GM23338 (cell line): ENCODE measurements at regions not wholly inside any gene's neighbourhood (a gene's known extent, or its start where the extent isn't known, plus 50 kb on each side); places are given as distances from the start of the nearest gene placed in this dataset.

ENCODE experiments used
- ATAC-seq: fragments of 200-7000 bp; cut with Tn5 transposase; 3 replicates; pipeline ENCODE4 v1.9.1; 2020
- DNase-seq: peaks from one replicate; pipeline ENCODE4 v3.0.0-alpha.2; 2015; ENCODE audit warnings: low spot score
- H2AFZ ChIP-seq: fragments of 200-600 bp; sonication (generic); 2 replicates; pipeline ENCODE4 v1.8.0; 2016; ENCODE audit warnings: antibody characterized with exemption, mild to moderate bottlenecking, moderate library complexity
- H3F3A ChIP-seq: fragments of 200-600 bp; sonication (generic); replicated peaks from 2 replicates; pipeline ENCODE4 v1.8.0; 2017; ENCODE audit warnings: antibody characterized with exemption, mixed run types, low read depth
- H3K27ac ChIP-seq: fragments of 200-600 bp; sonication (generic); 2 replicates; pipeline ENCODE4 v1.6.1; 2016; ENCODE audit warnings: low read depth
- H3K27me3 ChIP-seq: fragments of 200-600 bp; sonication (generic); 2 replicates; pipeline ENCODE4 v1.8.0; 2016; ENCODE audit warnings: mild to moderate bottlenecking, mixed run types, moderate library complexity; ENCODE audit not compliant: insufficient read depth
- H3K36me3 ChIP-seq: fragments of 200-600 bp; sonication (generic); 2 replicates; pipeline ENCODE4 v1.8.0; 2016; ENCODE audit warnings: mild to moderate bottlenecking; ENCODE audit not compliant: insufficient read depth
- H3K4me1 ChIP-seq: fragments of 200-600 bp; sonication (generic); 2 replicates; pipeline ENCODE4 v1.8.0; 2016; ENCODE audit warnings: mild to moderate bottlenecking, moderate library complexity; ENCODE audit not compliant: insufficient read depth
- H3K4me2 ChIP-seq: fragments of 200-600 bp; sonication (generic); 2 replicates; pipeline ENCODE4 v1.7.1; 2017; ENCODE audit warnings: mixed run types
- H3K4me3 ChIP-seq: fragments of 200-600 bp; sonication (generic); 2 replicates; pipeline ENCODE4 v1.6.1; 2016; ENCODE audit warnings: mixed run types
- H3K79me2 ChIP-seq: fragments of 200-600 bp; sonication (generic); replicated peaks from 2 replicates; pipeline ENCODE4 v1.8.0; 2017; ENCODE audit warnings: mild to moderate bottlenecking; ENCODE audit not compliant: insufficient read depth
- H3K9me2 ChIP-seq: fragments of 200-600 bp; sonication (generic); 2 replicates; pipeline ENCODE4 v1.8.0; 2017; ENCODE audit not compliant: insufficient read depth
- H4K20me1 ChIP-seq: fragments of 200-600 bp; sonication (generic); replicated peaks from 2 replicates; pipeline ENCODE4 v1.8.0; 2017; ENCODE audit warnings: mild to moderate bottlenecking; ENCODE audit not compliant: insufficient read depth
- H3K27ac Mint-ChIP-seq: 2 replicates; pipeline ENCODE4 v1.8.0; 2020; ENCODE audit warnings: inconsistent platforms, mild to moderate bottlenecking, moderate library complexity, mixed read lengths
- H3K27me3 Mint-ChIP-seq: 3 replicates; pipeline ENCODE4 v1.8.0; 2022; ENCODE audit warnings: low read depth, mild to moderate bottlenecking, moderate library complexity, mixed read lengths, inconsistent platforms; ENCODE audit not compliant: insufficient read depth, poor library complexity
- H3K36me3 Mint-ChIP-seq: 3 replicates; pipeline ENCODE4 v1.8.0; 2021; ENCODE audit warnings: low read depth, mild to moderate bottlenecking, inconsistent platforms, moderate library complexity, mixed read lengths
- H3K4me1 Mint-ChIP-seq: 3 replicates; pipeline ENCODE4 v1.8.0; 2020; ENCODE audit warnings: mild to moderate bottlenecking, inconsistent platforms, mixed read lengths
- H3K4me3 Mint-ChIP-seq: 3 replicates; pipeline ENCODE4 v1.8.0; 2021; ENCODE audit warnings: moderate library complexity, mild to moderate bottlenecking, inconsistent platforms, mixed read lengths
- H3K9me3 Mint-ChIP-seq: 3 replicates; pipeline ENCODE4 v1.8.0; 2020; ENCODE audit warnings: moderate library complexity, mild to moderate bottlenecking, inconsistent platforms, mixed read lengths
- CREB1 ChIP-seq: fragments of 250-450 bp; sonication (Bioruptor Pico); IDR thresholded peaks from 2 replicates; pipeline ENCODE4 v1.5.0; 2020; ENCODE audit warnings: low read depth, mild to moderate bottlenecking, moderate library complexity
- EZH2 ChIP-seq: fragments of 200-600 bp; sonication (generic); IDR thresholded peaks from one replicate; pipeline ENCODE4 v1.8.0; 2017; ENCODE audit warnings: antibody characterized with exemption, mild to moderate bottlenecking, low read depth; ENCODE audit not compliant: unreplicated experiment
- EZH2phosphoT487 ChIP-seq: fragments of 200-600 bp; sonication (generic); IDR thresholded peaks from one replicate; pipeline ENCODE4 v1.8.1; 2018; ENCODE audit warnings: antibody characterized with exemption; ENCODE audit not compliant: unreplicated experiment
- JUNB ChIP-seq: IDR thresholded peaks from one replicate; pipeline ENCODE4 v1.6.1; 2016; ENCODE audit warnings: antibody characterized with exemption; ENCODE audit not compliant: unreplicated experiment
- ZNF114 ChIP-seq: fragments of 250-450 bp; sonication (Bioruptor Pico); IDR thresholded peaks from 2 replicates; pipeline ENCODE4 v1.5.0; 2020; ENCODE audit warnings: mild to moderate bottlenecking, moderate library complexity
- ZNF331 ChIP-seq: fragments of 250-450 bp; sonication (Bioruptor Pico); IDR thresholded peaks from 2 replicates; pipeline ENCODE4 v1.5.0; 2020; ENCODE audit warnings: low read depth, mild to moderate bottlenecking, moderate library complexity
- TF ChIP-seq, protein P1 (sequence below), 2 experiments: fragments of 200-600 bp in 1 of 2; sonication (generic) in 1 of 2; conservative IDR thresholded peaks; 2 replicates each; pipeline versions ENCODE4 v1.5.1 to v1.6.1; 2016 to 2017; ENCODE audit warnings: antibody characterized with exemption in 2 of 2, low read depth in 2 of 2, mild to moderate bottlenecking in 2 of 2, moderate library complexity in 1 of 2
- TF ChIP-seq, protein P2 (sequence below): fragments of 250-450 bp; sonication (Bioruptor Pico); IDR thresholded peaks from 2 replicates; pipeline ENCODE4 v1.5.0; 2020; ENCODE audit warnings: mild to moderate bottlenecking, moderate library complexity

DNA sequence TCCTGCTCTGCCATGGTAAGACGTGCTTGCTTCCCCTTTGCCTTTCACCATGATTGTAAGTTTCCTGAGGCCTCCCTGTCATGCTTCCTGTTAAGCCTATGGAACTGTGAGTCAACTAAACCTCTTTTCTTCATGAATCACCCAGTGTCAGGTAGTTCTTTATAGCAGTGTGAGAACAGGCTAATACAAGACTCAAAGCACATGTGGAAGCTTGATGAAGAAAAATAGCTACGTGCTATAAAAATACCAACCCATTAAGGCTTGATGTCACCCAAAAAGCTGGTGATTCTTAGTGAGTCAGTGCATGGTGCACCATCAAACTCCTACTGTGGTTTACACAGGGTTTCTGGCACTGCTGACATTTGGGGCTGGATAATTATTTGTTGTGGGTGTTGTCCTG is 332.2 kb downstream of the TMEM167A start:
- no peaks in the 10 kb centered on the region for H3F3A ChIP-seq
- H4K20me1 ChIP-seq = no peaks in the 10 kb centered on the region
- H3K27me3 ChIP-seq = no peaks in the 10 kb centered on the region
- no peak overlapping the region for H3K4me2 ChIP-seq
- Mint-ChIP-seq H3K36me3 (no peaks in the 10 kb centered on the region), H3K27ac (no peak overlapping the region), H3K27me3 (peaks cover 2% of the 10 kb centered on the region), H3K4me1 (no peaks in the 10 kb centered on the region), H3K9me3 (no peaks in the 10 kb centered on the region), H3K4me3 (no peak overlapping the region)
- ATAC-seq = no peak
- H3K9me2 ChIP-seq = no peaks in the 10 kb centered on the region
- no peak for DNase-seq
- H3K4me1 ChIP-seq = no peaks in the 10 kb centered on the region
- TF ChIP-seq ZNF331 (CRISPR knock-in tag) (no peak), EZH2phosphoT487 (no peak), ZNF114 (CRISPR knock-in tag) (no peak), EZH2 (no peak), JUNB (no peak), CREB1 (CRISPR knock-in tag) (no peak)
- TF ChIP-seq, protein P1, sequence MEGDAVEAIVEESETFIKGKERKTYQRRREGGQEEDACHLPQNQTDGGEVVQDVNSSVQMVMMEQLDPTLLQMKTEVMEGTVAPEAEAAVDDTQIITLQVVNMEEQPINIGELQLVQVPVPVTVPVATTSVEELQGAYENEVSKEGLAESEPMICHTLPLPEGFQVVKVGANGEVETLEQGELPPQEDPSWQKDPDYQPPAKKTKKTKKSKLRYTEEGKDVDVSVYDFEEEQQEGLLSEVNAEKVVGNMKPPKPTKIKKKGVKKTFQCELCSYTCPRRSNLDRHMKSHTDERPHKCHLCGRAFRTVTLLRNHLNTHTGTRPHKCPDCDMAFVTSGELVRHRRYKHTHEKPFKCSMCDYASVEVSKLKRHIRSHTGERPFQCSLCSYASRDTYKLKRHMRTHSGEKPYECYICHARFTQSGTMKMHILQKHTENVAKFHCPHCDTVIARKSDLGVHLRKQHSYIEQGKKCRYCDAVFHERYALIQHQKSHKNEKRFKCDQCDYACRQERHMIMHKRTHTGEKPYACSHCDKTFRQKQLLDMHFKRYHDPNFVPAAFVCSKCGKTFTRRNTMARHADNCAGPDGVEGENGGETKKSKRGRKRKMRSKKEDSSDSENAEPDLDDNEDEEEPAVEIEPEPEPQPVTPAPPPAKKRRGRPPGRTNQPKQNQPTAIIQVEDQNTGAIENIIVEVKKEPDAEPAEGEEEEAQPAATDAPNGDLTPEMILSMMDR (conservative IDR thresholded peaks at IDR 0.05; ENCODE audit: low read depth in 2 of 2) = no peak
- TF ChIP-seq, protein P2, sequence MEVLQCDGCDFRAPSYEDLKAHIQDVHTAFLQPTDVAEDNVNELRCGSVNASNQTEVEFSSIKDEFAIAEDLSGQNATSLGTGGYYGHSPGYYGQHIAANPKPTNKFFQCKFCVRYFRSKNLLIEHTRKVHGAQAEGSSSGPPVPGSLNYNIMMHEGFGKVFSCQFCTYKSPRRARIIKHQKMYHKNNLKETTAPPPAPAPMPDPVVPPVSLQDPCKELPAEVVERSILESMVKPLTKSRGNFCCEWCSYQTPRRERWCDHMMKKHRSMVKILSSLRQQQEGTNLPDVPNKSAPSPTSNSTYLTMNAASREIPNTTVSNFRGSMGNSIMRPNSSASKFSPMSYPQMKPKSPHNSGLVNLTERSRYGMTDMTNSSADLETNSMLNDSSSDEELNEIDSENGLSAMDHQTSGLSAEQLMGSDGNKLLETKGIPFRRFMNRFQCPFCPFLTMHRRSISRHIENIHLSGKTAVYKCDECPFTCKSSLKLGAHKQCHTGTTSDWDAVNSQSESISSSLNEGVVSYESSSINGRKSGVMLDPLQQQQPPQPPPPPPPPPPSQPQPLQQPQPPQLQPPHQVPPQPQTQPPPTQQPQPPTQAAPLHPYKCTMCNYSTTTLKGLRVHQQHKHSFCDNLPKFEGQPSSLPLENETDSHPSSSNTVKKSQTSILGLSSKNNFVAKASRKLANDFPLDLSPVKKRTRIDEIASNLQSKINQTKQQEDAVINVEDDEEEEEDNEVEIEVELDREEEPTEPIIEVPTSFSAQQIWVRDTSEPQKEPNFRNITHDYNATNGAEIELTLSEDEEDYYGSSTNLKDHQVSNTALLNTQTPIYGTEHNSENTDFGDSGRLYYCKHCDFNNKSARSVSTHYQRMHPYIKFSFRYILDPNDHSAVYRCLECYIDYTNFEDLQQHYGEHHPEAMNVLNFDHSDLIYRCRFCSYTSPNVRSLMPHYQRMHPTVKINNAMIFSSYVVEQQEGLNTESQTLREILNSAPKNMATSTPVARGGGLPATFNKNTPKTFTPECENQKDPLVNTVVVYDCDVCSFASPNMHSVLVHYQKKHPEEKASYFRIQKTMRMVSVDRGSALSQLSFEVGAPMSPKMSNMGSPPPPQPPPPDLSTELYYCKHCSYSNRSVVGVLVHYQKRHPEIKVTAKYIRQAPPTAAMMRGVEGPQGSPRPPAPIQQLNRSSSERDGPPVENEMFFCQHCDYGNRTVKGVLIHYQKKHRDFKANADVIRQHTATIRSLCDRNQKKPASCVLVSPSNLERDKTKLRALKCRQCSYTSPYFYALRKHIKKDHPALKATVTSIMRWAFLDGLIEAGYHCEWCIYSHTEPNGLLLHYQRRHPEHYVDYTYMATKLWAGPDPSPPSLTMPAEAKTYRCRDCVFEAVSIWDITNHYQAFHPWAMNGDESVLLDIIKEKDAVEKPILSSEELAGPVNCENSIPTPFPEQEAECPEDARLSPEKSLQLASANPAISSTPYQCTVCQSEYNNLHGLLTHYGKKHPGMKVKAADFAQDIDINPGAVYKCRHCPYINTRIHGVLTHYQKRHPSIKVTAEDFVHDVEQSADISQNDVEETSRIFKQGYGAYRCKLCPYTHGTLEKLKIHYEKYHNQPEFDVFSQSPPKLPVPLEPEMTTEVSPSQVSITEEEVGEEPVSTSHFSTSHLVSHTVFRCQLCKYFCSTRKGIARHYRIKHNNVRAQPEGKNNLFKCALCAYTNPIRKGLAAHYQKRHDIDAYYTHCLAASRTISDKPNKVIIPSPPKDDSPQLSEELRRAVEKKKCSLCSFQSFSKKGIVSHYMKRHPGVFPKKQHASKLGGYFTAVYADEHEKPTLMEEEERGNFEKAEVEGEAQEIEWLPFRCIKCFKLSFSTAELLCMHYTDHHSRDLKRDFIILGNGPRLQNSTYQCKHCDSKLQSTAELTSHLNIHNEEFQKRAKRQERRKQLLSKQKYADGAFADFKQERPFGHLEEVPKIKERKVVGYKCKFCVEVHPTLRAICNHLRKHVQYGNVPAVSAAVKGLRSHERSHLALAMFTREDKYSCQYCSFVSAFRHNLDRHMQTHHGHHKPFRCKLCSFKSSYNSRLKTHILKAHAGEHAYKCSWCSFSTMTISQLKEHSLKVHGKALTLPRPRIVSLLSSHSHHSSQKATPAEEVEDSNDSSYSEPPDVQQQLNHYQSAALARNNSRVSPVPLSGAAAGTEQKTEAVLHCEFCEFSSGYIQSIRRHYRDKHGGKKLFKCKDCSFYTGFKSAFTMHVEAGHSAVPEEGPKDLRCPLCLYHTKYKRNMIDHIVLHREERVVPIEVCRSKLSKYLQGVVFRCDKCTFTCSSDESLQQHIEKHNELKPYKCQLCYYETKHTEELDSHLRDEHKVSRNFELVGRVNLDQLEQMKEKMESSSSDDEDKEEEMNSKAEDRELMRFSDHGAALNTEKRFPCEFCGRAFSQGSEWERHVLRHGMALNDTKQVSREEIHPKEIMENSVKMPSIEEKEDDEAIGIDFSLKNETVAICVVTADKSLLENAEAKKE (CRISPR knock-in tag) = no peak
- no peaks in the 10 kb centered on the region for H3K79me2 ChIP-seq
- no peak overlapping the region for H2AFZ ChIP-seq
- no peak overlapping the region for H3K27ac ChIP-seq
- no peak overlapping the region for H3K4me3 ChIP-seq
- no peaks in the 10 kb centered on the region for H3K36me3 ChIP-seq
